AG04450 (cell line): ENCODE measurements at regions not wholly inside any gene's neighbourhood (a gene's known extent, or its start where the extent isn't known, plus 50 kb on each side); places are given as distances from the start of the nearest gene placed in this dataset.

ENCODE experiments used
- CTCF ChIA-PET: fragments of 300-600, 350-600 bp; formaldehyde crosslinking; extraction: SDS; loops from one replicate; lab custom pipeline; 2022; ENCODE audit warnings: antibody characterized with exemption, inconsistent platforms; lab: Charles Lee
- POLR2A ChIA-PET: fragments of 350-600 bp; formaldehyde crosslinking; extraction: SDS; loops from one replicate; lab custom pipeline; 2021; ENCODE audit warnings: antibody characterized with exemption, inconsistent platforms; lab: Yijun Ruan, JAX
- DNase-seq: peaks from one replicate; pipeline ENCODE4 v3.0.0-alpha.2; 2011; ENCODE audit warnings: low read depth, low spot score
- H3K27ac ChIP-seq: one replicate; pipeline ENCODE4 v1.5.1; 2012; ENCODE audit warnings: low read depth, low read length, control low read depth
- H3K27me3 ChIP-seq: one replicate; pipeline ENCODE4 v1.6.0; 2012; ENCODE audit warnings: low read length; ENCODE audit not compliant: control insufficient read depth, insufficient read depth
- H3K4me3 ChIP-seq: 2 replicates; pipeline ENCODE4 v1.5.1; 2011; ENCODE audit warnings: mild to moderate bottlenecking, low read depth, low read length, control low read depth
- H3K9me3 ChIP-seq: 2 replicates; pipeline ENCODE4 v1.5.1; 2012; ENCODE audit warnings: low read length; ENCODE audit not compliant: control insufficient read depth, insufficient read depth
- TF ChIP-seq, protein P1 (sequence below): IDR thresholded peaks from 2 replicates; pipeline ENCODE4 v1.5.1; 2011; ENCODE audit warnings: low read depth, low read length, control low read depth, inconsistent platforms

- CTCF ChIA-PET = no interaction called here
- no peaks in the 10 kb centered on the region for H3K9me3 ChIP-seq
- H3K27me3 ChIP-seq = no peaks in the 10 kb centered on the region
- TF ChIP-seq, protein P1, sequence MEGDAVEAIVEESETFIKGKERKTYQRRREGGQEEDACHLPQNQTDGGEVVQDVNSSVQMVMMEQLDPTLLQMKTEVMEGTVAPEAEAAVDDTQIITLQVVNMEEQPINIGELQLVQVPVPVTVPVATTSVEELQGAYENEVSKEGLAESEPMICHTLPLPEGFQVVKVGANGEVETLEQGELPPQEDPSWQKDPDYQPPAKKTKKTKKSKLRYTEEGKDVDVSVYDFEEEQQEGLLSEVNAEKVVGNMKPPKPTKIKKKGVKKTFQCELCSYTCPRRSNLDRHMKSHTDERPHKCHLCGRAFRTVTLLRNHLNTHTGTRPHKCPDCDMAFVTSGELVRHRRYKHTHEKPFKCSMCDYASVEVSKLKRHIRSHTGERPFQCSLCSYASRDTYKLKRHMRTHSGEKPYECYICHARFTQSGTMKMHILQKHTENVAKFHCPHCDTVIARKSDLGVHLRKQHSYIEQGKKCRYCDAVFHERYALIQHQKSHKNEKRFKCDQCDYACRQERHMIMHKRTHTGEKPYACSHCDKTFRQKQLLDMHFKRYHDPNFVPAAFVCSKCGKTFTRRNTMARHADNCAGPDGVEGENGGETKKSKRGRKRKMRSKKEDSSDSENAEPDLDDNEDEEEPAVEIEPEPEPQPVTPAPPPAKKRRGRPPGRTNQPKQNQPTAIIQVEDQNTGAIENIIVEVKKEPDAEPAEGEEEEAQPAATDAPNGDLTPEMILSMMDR = no peak
- no peak for DNase-seq
- H3K27ac ChIP-seq = no peak overlapping the region
- H3K4me3 ChIP-seq = no peak overlapping the region
- POLR2A ChIA-PET = no interaction called here
These were observed 1453.4 kb downstream of the STIM2 start for GRCh38 chr4:28313729-28314713.

- Histone ChIP-seq H3K9me3 (no peaks in the 10 kb centered on the region), H3K27me3 (no peaks in the 10 kb centered on the region), H3K27ac (no peak overlapping the region), H3K4me3 (no peak overlapping the region)
- ChIA-PET POLR2A (no interaction called here), CTCF (no interaction called here)
- TF ChIP-seq, protein P1 = no peak
- DNase-seq = no peak
These were observed 1456.6 kb downstream of the STIM2 start for GRCh38 chr4:28317221-28317620.

DNA sequence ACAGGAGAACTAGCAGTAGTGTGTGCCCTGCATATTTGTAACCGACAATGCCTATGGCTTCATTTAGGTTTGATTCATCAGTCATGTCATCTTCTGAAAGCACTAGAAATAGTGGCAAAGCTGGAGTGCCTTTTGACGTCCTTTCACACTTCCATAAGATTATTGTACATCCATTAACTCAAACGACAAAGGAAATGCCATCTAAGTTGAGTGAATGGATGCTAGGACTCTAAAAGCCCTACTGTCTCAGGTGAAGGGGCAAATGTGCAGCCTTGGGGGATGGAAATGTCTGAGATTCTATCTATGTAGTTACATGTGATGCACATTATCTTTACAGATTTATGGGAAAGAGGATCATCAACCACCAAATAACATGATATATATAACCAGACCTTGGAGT, 1473.6 kb downstream of the STIM2 start:
- no peak for DNase-seq

GRCh38 chr4:28341784-28342183, 1481.1 kb downstream of the STIM2 start:
- no peaks in the 10 kb centered on the region for H3K27me3 ChIP-seq
- TF ChIP-seq, protein P1 = no peak
- no peak for DNase-seq
- CTCF ChIA-PET = no interaction called here
- no peak overlapping the region for H3K4me3 ChIP-seq
- no peaks in the 10 kb centered on the region for H3K9me3 ChIP-seq
- POLR2A ChIA-PET = no interaction called here
- no peak overlapping the region for H3K27ac ChIP-seq

More for the DNA sequence above, 1473.6 kb downstream of the STIM2 start:
- TF ChIP-seq, protein P1 = no peak
- Histone ChIP-seq H3K27ac (no peak overlapping the region), H3K9me3 (no peaks in the 10 kb centered on the region), H3K4me3 (no peak overlapping the region), H3K27me3 (no peaks in the 10 kb centered on the region)
- CTCF ChIA-PET = no interaction called here
- POLR2A ChIA-PET = no interaction called here

DNA sequence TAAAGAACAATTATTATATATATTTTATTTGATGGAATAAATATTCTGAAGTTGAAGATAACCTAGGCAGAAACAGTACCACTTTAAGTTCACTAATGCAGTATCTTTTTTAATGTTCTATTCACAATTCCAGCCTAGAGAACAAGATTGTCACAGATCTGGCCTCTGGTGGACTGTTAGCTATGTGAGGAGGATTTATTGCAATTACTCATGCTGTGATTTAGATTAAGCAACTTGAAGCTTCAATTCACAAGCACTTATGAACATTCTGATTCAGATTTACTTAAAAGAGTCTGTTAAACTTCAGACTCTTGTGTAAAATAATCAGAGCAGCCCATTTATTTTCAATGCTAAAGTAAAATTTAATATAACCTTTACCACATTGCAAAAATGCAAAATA, 1489.8 kb downstream of the STIM2 start:
- TF ChIP-seq, protein P1 = no peak
- no peaks in the 10 kb centered on the region for H3K9me3 ChIP-seq
- ChIA-PET POLR2A (no interaction called here), CTCF (no interaction called here)
- DNase-seq = no peak
- H3K4me3 ChIP-seq = no peak overlapping the region
- no peaks in the 10 kb centered on the region for H3K27me3 ChIP-seq
- H3K27ac ChIP-seq = no peak overlapping the region
